Spleen (tissue), 7 donors: ENCODE measurements at regions not wholly inside any gene's neighbourhood (a gene's known extent, or its start where the extent isn't known, plus 50 kb on each side); places are given as distances from the start of the nearest gene placed in this dataset.

Experiments used
- CTCF ChIP-seq, 11 experiments: fragments of 200-600 bp in 7 of 11; fragments of 450-650 bp in 4 of 11; sonication (generic) in 4 of 11; IDR thresholded peaks in 8 of 11; conservative IDR thresholded peaks in 3 of 11; 1 replicate in 7 of 11; 2 replicates in 4 of 11; pipeline versions ENCODE4 v1.4.0 to v1.8.0; 2016 to 2021; ENCODE audit warnings: antibody characterized with exemption in 11 of 11, inconsistent platforms in 4 of 11, mild to moderate bottlenecking in 1 of 11
- POLR2A ChIP-seq, 3 donors: fragments of 450-650 bp; IDR thresholded peaks; one replicate each; pipeline ENCODE4 v1.5.1; 2017; ENCODE audit warnings: antibody characterized with exemption in 3 of 3, mild to moderate bottlenecking in 1 of 3
- donor health status: DM: no; HTN: no; CAD: no; lungs with moderate emphysema.
- donor health status: DM: no; HTN: no; CAD: no.
- donor health status: DM: no; HTN: no; CAD: no.

DNA sequence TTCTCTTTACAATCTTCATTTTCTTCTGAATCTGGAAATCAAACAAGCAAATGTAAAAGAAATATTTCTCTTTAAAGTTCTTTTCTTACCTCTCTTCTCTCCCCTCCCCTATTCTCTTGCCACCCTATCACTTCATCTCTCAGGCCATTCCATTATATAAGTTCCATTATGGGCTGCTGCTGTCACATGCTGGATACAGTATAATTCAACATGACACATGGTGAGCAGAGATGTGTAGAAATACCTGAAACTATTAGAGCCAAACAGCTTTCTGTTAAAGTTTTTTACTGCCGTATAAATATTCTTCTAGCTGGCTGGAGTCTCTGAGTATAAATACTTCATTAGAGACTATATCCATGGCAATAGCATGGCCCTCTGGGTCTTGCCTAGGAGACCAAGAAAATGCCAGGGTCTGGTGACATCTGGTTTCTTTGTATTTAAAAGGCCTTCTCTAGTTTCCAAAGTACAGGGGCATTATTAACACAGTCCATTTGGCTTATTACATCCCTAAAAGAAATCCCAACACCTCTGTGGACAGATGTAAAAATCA, 139.6 kb downstream of the TFAP2B start:
- TF ChIP-seq CTCF (IDR thresholded peaks at IDR 0.05 in 8 of 11, conservative IDR thresholded peaks at IDR 0.05 in 3 of 11) (no peak), POLR2A (IDR thresholded peaks at IDR 0.05) (no peak)
